SK-N-SH treated with all-trans-retinoic acid at 6 μM for 48 hours (cell line): ENCODE measurements at regions not wholly inside any gene's neighbourhood (a gene's known extent, or its start where the extent isn't known, plus 50 kb on each side); places are given as distances from the start of the nearest gene placed in this dataset.

Experiments used
- ATAC-seq: fragments of 200-7000 bp; cut with Tn5 transposase; 3 replicates; pipeline ENCODE4 v1.9.1; 2020; ENCODE audit warnings: mild to moderate bottlenecking, moderate library complexity
- ARNTL ChIP-seq: fragments of 450-650 bp; formaldehyde crosslinking; IDR thresholded peaks from 2 replicates; pipeline ENCODE4 v1.5.0; 2020; ENCODE audit warnings: low read depth, mild to moderate bottlenecking, moderate library complexity, borderline replicate concordance
- BACH2 ChIP-seq: fragments of 250-450 bp; sonication (Bioruptor Pico); IDR thresholded peaks from 2 replicates; pipeline ENCODE4 v1.9.0; 2021; ENCODE audit warnings: mild to moderate bottlenecking, borderline replicate concordance
- CSDC2 ChIP-seq: fragments of 250-450 bp; sonication (Bioruptor Pico); IDR thresholded peaks from 2 replicates; pipeline ENCODE4 v1.5.0; 2020; ENCODE audit warnings: mild to moderate bottlenecking, moderate library complexity
- ESRRG ChIP-seq: fragments of 250-450 bp; sonication (Bioruptor Pico); IDR thresholded peaks from 2 replicates; pipeline ENCODE4 v1.6.1; 2021; ENCODE audit warnings: mild to moderate bottlenecking
- ISL1 ChIP-seq: fragments of 250-450 bp; sonication (Bioruptor Pico); IDR thresholded peaks from 2 replicates; pipeline ENCODE4 v2.1.2; 2022; ENCODE audit warnings: mild to moderate bottlenecking, moderate library complexity
- OSR1 ChIP-seq: fragments of 250-450 bp; sonication (Bioruptor Pico); IDR thresholded peaks from 2 replicates; pipeline ENCODE4 v1.8.0; 2022; ENCODE audit warnings: moderate library complexity, mild to moderate bottlenecking, inconsistent platforms
- PPARA ChIP-seq: fragments of 250-450 bp; sonication (Bioruptor Pico); IDR thresholded peaks from 2 replicates; pipeline ENCODE4 v1.5.0; 2020; ENCODE audit warnings: mild to moderate bottlenecking, borderline replicate concordance
- RARB ChIP-seq: fragments of 250-450 bp; sonication (Bioruptor Pico); IDR thresholded peaks from 2 replicates; pipeline ENCODE4 v1.8.0; 2021; ENCODE audit warnings: mild to moderate bottlenecking, moderate library complexity
- SNAI2 ChIP-seq: fragments of 250-450 bp; sonication (Bioruptor Pico); IDR thresholded peaks from 2 replicates; pipeline ENCODE4 v1.5.0; 2020; ENCODE audit warnings: mild to moderate bottlenecking, moderate library complexity
- TCF4 ChIP-seq: fragments of 250-450 bp; sonication (Bioruptor Pico); IDR thresholded peaks from 2 replicates; pipeline ENCODE4 v1.8.0; 2021; ENCODE audit warnings: mild to moderate bottlenecking, moderate library complexity, borderline replicate concordance
- TOX ChIP-seq: fragments of 250-450 bp; sonication (Bioruptor Pico); IDR thresholded peaks from 2 replicates; pipeline ENCODE4 v1.8.0; 2021; ENCODE audit warnings: mild to moderate bottlenecking, moderate library complexity, borderline replicate concordance
- ZC3H10 ChIP-seq: fragments of 250-450 bp; sonication (Bioruptor Pico); IDR thresholded peaks from 2 replicates; pipeline ENCODE4 v1.5.1; 2021; ENCODE audit warnings: mild to moderate bottlenecking, moderate library complexity
- ZFP3 ChIP-seq: fragments of 250-450 bp; sonication (Bioruptor Pico); IDR thresholded peaks from 2 replicates; pipeline ENCODE4 v1.5.0; 2020; ENCODE audit warnings: mild to moderate bottlenecking, moderate library complexity
- ZNF565 ChIP-seq: fragments of 450-650 bp; formaldehyde crosslinking; conservative IDR thresholded peaks from 2 replicates; pipeline ENCODE4 v1.5.0; 2020; ENCODE audit warnings: low read depth, mild to moderate bottlenecking, moderate library complexity
- ZNF70 ChIP-seq: fragments of 450-650 bp; formaldehyde crosslinking; IDR thresholded peaks from 2 replicates; pipeline ENCODE4 v1.5.0; 2020; ENCODE audit warnings: mild to moderate bottlenecking, moderate library complexity
- TF ChIP-seq, protein P1 (sequence below): fragments of 250-450 bp; sonication (Bioruptor Pico); IDR thresholded peaks from 2 replicates; pipeline ENCODE4 v1.5.0; 2020; ENCODE audit warnings: mild to moderate bottlenecking, moderate library complexity
- TF ChIP-seq, protein P2 (sequence below): fragments of 250-450 bp; sonication (Bioruptor Pico); IDR thresholded peaks from 2 replicates; pipeline ENCODE4 v1.5.1; 2021; ENCODE audit warnings: mild to moderate bottlenecking, moderate library complexity
- TF ChIP-seq, protein P3 (sequence below): fragments of 250-450 bp; sonication (Bioruptor Pico); IDR thresholded peaks from 2 replicates; pipeline ENCODE4 v1.8.0; 2021; ENCODE audit warnings: low read depth, mild to moderate bottlenecking, moderate library complexity, borderline replicate concordance
- TF ChIP-seq, protein P4 (sequence below): fragments of 250-450 bp; sonication (Bioruptor Pico); IDR thresholded peaks from 2 replicates; pipeline ENCODE4 v1.5.1; 2020; ENCODE audit warnings: low read depth, mild to moderate bottlenecking, moderate library complexity

DNA sequence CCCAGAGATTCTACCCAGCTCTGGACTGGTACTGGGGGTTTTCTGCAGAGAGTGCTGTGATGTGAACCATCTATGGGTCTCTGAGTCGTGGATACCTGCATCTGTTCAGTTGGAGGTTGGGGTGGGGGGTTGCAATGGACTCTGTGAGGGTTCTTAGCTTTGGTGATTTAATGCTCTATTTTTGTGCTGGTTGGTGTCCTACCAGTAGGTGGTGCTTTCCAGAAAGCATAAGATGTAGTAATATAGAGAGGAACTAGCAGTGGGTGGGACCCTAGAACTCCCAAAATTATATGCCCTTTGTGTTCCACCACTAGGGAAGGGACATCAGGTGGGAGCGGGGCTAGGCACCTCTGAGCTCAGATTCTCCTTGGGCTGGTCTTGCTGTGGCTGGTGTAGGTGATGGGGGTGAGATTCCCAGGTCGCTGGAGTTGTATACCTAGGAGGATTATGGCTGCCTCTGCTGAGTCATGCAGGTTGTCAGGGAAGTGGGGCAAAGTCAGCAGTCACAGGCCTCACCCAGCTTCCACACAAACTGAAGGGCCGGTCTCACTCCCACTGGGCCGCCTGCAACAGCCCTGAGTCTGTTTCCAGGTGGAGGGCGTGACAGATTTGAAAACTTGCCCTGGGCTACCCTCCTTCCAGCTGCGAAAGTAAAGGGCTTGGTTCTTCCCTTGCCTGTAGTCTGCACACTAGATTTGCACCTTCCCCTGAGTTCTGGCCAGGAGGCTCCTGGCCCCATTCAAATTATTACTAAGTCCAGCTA, 573.0 kb upstream of the SLITRK1 start:
- no peak for ATAC-seq
- TF ChIP-seq, protein P1, sequence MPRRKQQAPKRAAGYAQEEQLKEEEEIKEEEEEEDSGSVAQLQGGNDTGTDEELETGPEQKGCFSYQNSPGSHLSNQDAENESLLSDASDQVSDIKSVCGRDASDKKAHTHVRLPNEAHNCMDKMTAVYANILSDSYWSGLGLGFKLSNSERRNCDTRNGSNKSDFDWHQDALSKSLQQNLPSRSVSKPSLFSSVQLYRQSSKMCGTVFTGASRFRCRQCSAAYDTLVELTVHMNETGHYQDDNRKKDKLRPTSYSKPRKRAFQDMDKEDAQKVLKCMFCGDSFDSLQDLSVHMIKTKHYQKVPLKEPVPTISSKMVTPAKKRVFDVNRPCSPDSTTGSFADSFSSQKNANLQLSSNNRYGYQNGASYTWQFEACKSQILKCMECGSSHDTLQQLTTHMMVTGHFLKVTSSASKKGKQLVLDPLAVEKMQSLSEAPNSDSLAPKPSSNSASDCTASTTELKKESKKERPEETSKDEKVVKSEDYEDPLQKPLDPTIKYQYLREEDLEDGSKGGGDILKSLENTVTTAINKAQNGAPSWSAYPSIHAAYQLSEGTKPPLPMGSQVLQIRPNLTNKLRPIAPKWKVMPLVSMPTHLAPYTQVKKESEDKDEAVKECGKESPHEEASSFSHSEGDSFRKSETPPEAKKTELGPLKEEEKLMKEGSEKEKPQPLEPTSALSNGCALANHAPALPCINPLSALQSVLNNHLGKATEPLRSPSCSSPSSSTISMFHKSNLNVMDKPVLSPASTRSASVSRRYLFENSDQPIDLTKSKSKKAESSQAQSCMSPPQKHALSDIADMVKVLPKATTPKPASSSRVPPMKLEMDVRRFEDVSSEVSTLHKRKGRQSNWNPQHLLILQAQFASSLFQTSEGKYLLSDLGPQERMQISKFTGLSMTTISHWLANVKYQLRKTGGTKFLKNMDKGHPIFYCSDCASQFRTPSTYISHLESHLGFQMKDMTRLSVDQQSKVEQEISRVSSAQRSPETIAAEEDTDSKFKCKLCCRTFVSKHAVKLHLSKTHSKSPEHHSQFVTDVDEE (CRISPR knock-in tag) = no peak
- TF ChIP-seq ZNF565 (CRISPR knock-in tag) (no peak), BACH2 (CRISPR knock-in tag) (no peak), PPARA (CRISPR knock-in tag) (no peak)
- TF ChIP-seq, protein P2, sequence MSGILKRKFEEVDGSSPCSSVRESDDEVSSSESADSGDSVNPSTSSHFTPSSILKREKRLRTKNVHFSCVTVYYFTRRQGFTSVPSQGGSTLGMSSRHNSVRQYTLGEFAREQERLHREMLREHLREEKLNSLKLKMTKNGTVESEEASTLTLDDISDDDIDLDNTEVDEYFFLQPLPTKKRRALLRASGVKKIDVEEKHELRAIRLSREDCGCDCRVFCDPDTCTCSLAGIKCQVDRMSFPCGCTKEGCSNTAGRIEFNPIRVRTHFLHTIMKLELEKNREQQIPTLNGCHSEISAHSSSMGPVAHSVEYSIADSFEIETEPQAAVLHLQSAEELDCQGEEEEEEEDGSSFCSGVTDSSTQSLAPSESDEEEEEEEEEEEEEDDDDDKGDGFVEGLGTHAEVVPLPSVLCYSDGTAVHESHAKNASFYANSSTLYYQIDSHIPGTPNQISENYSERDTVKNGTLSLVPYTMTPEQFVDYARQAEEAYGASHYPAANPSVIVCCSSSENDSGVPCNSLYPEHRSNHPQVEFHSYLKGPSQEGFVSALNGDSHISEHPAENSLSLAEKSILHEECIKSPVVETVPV (CRISPR knock-in tag) = no peak
- TF ChIP-seq, protein P3, sequence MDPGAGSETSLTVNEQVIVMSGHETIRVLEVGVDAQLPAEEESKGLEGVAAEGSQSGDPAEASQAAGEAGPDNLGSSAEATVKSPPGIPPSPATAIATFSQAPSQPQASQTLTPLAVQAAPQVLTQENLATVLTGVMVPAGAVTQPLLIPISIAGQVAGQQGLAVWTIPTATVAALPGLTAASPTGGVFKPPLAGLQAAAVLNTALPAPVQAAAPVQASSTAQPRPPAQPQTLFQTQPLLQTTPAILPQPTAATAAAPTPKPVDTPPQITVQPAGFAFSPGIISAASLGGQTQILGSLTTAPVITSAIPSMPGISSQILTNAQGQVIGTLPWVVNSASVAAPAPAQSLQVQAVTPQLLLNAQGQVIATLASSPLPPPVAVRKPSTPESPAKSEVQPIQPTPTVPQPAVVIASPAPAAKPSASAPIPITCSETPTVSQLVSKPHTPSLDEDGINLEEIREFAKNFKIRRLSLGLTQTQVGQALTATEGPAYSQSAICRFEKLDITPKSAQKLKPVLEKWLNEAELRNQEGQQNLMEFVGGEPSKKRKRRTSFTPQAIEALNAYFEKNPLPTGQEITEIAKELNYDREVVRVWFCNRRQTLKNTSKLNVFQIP (CRISPR knock-in tag) = no peak

DNA sequence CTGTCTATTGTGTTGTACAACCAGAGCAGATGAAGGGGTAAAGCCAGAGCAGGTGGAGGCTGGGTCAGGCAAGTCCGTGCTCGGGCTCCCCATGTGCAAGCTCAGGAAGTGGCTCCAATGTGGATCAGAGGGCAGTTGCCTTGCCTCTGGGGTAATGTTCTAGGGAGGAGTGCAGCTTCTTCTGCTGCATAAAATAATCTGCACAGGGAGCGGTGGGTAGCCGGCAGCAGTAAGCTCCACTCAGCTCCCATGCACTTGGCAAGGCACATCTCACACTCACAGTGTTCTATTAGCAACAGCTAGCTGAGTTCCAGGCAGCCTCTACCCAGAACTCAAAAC, 565.3 kb upstream of the SLITRK1 start:
- TF ChIP-seq ZFP3 (CRISPR knock-in tag) (no peak), ESRRG (no peak), ZC3H10 (CRISPR knock-in tag) (no peak), OSR1 (CRISPR knock-in tag) (no peak), ARNTL (CRISPR knock-in tag) (no peak), ISL1 (no peak), BACH2 (CRISPR knock-in tag) (no peak), RARB (no peak), TOX (no peak), CSDC2 (CRISPR knock-in tag) (no peak)
- TF ChIP-seq, protein P1 (CRISPR knock-in tag) = no peak
- TF ChIP-seq, all 23 proteins: peak for 0
- ATAC-seq = no peak

DNA sequence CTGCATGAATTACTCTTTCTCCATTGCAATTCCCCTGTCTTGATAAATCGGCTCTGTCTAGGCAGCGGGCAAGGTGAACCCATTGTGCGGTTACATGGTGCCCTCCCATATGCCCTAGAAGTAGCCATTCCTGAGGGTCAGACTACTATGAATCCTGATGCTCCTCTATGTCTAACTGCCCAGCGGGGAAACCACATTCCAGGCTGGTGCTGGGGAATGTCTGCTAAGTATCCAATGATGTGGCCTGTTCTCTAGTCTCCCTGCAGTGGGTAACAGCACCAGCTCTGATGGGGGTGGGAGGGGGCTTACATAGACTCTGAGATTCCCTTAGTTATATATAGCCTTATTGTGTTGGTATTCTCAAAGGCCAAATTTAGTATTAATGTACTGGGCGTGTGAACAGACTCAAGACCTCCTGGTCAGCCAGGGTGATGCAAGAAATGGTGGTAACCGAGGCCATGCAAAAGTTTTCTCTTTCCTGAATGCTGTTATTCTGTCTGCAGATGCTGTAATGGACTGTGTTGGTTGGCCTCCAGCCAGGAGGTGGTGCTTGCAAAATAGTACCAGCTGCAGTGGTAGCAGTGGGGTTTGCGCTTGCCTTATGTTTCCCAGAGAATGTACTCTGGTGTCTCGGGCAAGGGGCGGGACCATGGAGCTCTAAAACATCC, 564.8 kb upstream of the SLITRK1 start:
- peak; percentile 71 for ATAC-seq
- TF ChIP-seq PPARA (CRISPR knock-in tag) (no peak), SNAI2 (CRISPR knock-in tag) (no peak), ZNF565 (CRISPR knock-in tag) (no peak), RARB (no peak), TOX (no peak), ARNTL (CRISPR knock-in tag) (no peak), CSDC2 (CRISPR knock-in tag) (no peak), TCF4 (CRISPR knock-in tag) (no peak), ZNF70 (no peak)
- TF ChIP-seq, protein P4, sequence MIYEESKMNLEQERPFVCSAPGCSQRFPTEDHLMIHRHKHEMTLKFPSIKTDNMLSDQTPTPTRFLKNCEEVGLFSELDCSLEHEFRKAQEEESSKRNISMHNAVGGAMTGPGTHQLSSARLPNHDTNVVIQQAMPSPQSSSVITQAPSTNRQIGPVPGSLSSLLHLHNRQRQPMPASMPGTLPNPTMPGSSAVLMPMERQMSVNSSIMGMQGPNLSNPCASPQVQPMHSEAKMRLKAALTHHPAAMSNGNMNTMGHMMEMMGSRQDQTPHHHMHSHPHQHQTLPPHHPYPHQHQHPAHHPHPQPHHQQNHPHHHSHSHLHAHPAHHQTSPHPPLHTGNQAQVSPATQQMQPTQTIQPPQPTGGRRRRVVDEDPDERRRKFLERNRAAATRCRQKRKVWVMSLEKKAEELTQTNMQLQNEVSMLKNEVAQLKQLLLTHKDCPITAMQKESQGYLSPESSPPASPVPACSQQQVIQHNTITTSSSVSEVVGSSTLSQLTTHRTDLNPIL (CRISPR knock-in tag) = no peak
- TF ChIP-seq, protein P3 (CRISPR knock-in tag) = no peak
